ENCODE measurements at regions not wholly inside any gene's neighbourhood (a gene's known extent, or its start where the extent isn't known, plus 50 kb on each side); places are given as distances from the start of the nearest gene placed in this dataset.
A peak's percentile ranks its signal among the peaks of the same experiment; 100 is the strongest.
"Not testable (repeated sequence)": the region's sequence is repeated elsewhere in the genome, so short reads cannot be mapped to it uniquely, and the experiment has no call there.

GRCh38 chr18:35871337-35871736 is 101.1 kb upstream of the RMP24 start:
- DNase-seq = no peak

GRCh38 chr18:35875566-35875965 is 96.9 kb upstream of the RMP24 start:
- DNase-seq = no peak

- no peak for DNase-seq
Observed at GRCh38 chr18:35876243-35876642, 96.2 kb upstream of the RMP24 start.

- DNase-seq = no peak
Observed at GRCh38 chr18:35880788-35881455, 91.6 kb upstream of the RMP24 start.

- DNase-seq = peak in 4 of 56 donors; percentile 5 to 34 (median 8)
Observed at GRCh38 chr18:35888329-35888728, 84.2 kb upstream of the RMP24 start.

- no peak for DNase-seq
Observed at GRCh38 chr18:35889677-35890076, 82.8 kb upstream of the RMP24 start.

- no peak for DNase-seq
Observed at GRCh38 chr18:35890323-35890722, 82.2 kb upstream of the RMP24 start.

- DNase-seq = no peak
Observed at GRCh38 chr18:35892118-35892517, 80.4 kb upstream of the RMP24 start.

GRCh38 chr18:35897481-35897880 is 75.0 kb upstream of the RMP24 start:
- DNase-seq = not testable (repeated sequence)

- DNase-seq = no peak
Observed at GRCh38 chr18:35904389-35905037, 68.0 kb upstream of the RMP24 start.

- DNase-seq = no peak
Observed at GRCh38 chr18:35905436-35905835, 67.0 kb upstream of the RMP24 start.

GRCh38 chr18:35906291-35906690 is 66.2 kb upstream of the RMP24 start:
- not testable (repeated sequence) for DNase-seq

GRCh38 chr18:35910327-35910726 is 62.2 kb upstream of the RMP24 start:
- no peak for DNase-seq

- DNase-seq = no peak
Observed at GRCh38 chr18:35912332-35912731, 60.1 kb upstream of the RMP24 start.

- DNase-seq = no peak
Observed at GRCh38 chr18:35915056-35915455, 57.4 kb upstream of the RMP24 start.

GRCh38 chr18:35917043-35917442 is 55.4 kb upstream of the RMP24 start:
- DNase-seq = no peak

- DNase-seq = no peak
Observed at GRCh38 chr18:35918564-35918963, 53.9 kb upstream of the RMP24 start.

- DNase-seq = no peak
Observed at GRCh38 chr18:35919179-35919578, 53.3 kb upstream of the RMP24 start.

GRCh38 chr18:35920623-35921022 is 51.9 kb upstream of the RMP24 start:
- no peak for DNase-seq

Data from nucleus accumbens (tissue), 56 donors.